HTR-8/SVneo (cell line): ENCODE measurements at regions not wholly inside any gene's neighbourhood (a gene's known extent, or its start where the extent isn't known, plus 50 kb on each side); places are given as distances from the start of the nearest gene placed in this dataset.

Source experiments
- DNase-seq: peaks from one replicate; pipeline ENCODE4 v3.0.0; 2011; ENCODE audit warnings: low spot score, mixed read lengths; ENCODE audit not compliant: insufficient read length
- FAIRE-seq: peaks from 2 replicates; lab custom pipeline; 2011; peaks lifted over from hg19 to GRCh38; lab: Jason Lieb, UNC

GRCh38 chr5:167790045-167790444 lies 501.4 kb upstream of the WWC1 start:
- DNase-seq = no peak
- no peak for FAIRE-seq

GRCh38 chr5:167790462-167791260 lies 500.8 kb upstream of the WWC1 start:
- DNase-seq (no peak), FAIRE-seq (no peak)

- FAIRE-seq (no peak), DNase-seq (no peak)
These were observed 498.9 kb upstream of the WWC1 start for GRCh38 chr5:167792514-167792913.

GRCh38 chr5:167793700-167794099 lies 497.7 kb upstream of the WWC1 start:
- FAIRE-seq (no peak), DNase-seq (no peak)

DNA sequence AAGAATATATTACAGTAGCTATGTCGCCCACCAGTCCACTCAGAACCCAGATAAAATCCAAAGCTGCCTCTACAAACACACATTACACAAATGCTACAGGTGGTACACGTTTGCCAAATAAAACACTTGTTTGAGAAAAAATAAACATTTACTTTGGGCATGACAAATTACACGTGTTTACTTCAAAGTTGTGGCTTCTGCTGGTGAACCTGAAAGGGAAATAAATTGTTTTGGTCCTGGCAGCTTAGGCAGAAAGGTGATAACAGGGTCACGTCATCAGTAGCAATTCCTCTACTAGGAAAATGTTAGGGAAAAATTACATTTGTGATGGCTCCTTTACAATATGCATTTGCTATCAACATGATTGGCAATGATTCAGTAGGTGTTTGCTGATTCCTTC lies 497.3 kb upstream of the WWC1 start:
- FAIRE-seq = no peak
- no peak for DNase-seq

DNA sequence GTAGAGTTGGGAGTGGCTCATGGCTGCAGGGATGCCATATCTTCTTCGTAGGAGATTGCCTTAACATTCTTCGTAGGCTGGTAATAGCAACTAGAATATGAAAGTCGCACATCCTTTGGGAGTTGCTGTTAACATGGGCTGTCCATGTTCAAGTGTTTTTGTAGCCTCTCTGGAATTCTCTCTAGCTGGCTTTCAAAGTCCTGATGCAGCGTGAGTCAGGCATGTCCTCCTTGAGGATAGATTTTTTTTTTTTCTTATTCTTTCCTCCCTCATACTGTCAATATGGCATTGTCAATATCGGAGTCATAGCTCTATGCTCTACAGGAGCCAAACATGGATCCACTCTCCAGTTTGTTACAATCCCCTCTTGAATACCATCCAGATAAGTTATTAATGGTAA lies 494.8 kb upstream of the WWC1 start:
- DNase-seq (no peak), FAIRE-seq (no peak)

GRCh38 chr5:167797933-167798332 lies 493.5 kb upstream of the WWC1 start:
- no peak for DNase-seq
- FAIRE-seq = no peak

DNA sequence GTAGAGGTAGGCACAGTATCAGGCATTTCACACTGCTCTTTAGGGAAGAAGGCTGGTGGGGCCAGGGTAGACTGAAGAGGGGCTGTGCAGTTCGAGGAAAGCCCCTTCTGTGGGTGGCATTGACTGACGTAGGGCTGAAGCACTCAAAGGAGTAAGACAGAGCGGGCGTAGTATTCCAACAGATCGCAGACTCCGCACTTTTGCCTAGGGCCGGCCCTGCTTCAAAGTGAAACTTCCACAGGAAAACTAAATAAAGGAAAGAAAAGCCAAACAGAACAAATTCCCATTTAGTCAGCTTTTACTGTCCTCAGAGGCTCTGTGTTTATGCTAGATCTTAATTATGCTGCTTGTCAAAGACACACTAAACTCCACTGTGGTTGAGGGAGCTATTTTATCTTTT lies 493.0 kb upstream of the WWC1 start:
- FAIRE-seq = no peak
- no peak for DNase-seq

- DNase-seq (no peak), FAIRE-seq (no peak)
These were observed 491.0 kb upstream of the WWC1 start for GRCh38 chr5:167800427-167800826.

DNA sequence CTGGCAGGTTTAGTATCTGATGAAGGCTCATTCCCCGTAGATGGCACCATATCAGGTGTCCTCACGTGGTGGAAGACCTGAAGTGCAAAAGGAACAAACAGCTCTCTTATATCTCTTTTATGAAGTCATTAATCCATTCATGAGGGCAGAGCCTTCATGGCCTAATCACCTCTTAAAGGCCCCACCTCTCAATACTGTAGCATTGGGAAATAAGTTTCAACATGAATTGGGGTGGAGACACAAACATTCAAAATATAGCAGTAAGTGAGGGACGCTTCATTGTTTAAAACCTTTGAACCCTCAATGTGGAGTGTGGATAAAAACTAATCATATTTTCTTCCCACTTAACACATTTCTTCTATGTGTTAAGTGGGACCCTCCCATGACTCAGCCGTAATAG lies 489.4 kb upstream of the WWC1 start:
- DNase-seq = no peak
- no peak for FAIRE-seq

DNA sequence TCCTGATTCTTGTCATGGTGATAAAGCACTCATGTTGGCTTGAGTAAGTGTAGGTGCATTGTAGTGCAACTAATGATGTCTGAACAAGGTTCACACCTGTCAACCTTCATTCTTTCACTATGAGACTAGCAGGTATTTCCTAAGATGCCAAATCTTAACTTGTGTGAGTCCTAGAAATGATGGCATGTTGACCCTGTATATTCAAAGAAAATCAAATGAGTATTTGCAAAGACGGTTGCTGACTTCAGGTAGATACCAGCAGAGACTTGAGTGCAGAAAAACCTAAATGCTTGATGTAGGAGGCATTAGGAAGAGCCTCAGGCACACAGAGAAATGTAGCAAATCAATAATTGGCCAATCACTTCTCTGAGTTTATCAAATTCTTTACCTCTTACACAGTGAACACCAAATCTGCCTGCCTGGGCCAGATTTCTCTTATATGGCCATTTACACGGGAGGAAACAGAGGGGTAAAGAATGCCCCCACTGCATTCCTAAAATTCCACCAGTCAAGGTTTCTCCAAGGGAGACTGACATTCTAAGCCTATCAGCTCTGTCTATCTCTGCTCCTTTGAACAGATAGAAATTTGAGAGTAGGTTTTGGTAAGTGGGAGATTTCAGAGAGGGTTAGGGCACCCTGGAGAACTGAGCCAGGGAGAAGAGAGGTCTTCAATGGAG lies 488.6 kb upstream of the WWC1 start:
- FAIRE-seq = peak; percentile 69
- DNase-seq = peak; percentile 36

DNA sequence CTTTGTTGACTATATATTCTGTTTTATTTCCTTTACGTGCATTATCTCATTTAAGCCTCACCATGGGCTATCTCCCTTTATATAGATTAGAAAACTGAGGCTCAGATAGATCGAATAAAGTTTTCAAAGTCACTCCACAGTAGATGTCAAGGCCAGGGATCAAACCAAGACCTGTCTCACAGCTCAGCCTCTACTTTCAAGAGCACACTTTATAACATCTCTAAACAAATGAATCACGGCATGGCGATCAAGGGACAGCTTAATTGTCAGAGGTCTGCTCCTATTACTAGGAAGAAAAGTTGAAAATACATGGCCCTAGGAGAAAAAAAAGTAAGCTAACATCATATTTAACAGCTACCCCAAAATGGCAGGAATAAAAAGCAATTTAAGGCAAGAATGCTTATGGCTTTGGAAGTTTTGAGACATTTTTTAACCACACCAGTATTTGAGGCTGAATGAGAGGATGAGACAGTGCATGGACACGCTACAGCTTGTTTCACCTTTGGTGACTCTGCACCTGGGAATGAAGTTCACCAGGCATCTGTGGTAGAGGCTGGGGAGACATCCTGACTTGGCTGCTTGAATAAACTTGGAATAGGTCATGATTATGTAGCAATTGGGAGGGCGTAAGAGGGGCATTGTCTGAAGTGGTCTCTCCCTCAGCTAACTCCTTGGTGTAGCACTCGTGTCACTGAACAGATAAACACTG lies 486.8 kb upstream of the WWC1 start:
- DNase-seq (no peak), FAIRE-seq (peak; percentile 46)

DNA sequence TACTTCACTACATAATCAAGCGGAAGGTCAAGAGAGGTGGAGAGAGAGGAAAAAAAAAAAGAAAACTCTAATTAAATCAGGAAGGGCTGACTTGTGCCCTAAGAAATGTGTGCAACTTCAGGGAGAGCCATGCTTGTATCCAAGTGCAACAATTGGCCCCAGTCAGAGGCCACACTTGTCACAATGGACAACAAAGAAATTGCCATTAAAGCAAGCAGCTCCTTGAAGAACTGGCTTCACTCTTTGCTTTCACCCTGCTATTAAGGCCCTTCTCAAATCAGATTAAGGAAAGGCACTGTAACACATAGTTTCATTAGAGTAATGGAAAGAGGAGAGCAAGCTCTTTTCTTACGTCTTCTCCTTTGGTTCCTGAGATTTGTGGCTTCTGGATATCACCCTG lies 480.9 kb upstream of the WWC1 start:
- no peak for FAIRE-seq
- DNase-seq = no peak

DNA sequence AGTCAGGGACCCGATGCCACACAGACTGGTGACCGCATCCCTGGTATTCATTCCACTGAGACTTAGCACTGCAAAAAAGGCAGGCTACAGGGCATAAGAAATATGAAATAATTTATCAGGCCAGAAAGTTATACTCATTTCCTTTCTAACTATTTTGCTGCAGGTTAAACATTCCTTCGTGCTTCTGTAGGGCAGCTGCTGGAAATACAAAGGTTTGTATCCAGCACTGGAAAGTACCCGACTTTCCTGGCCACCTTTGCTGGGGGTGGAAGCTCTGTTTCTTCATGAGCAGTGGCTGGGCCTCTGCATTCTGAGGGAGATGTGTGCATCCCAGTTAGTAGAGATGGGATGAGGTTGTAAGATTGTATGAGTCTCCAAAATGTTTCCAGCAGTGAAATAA lies 478.6 kb upstream of the WWC1 start:
- DNase-seq (no peak), FAIRE-seq (no peak)

DNA sequence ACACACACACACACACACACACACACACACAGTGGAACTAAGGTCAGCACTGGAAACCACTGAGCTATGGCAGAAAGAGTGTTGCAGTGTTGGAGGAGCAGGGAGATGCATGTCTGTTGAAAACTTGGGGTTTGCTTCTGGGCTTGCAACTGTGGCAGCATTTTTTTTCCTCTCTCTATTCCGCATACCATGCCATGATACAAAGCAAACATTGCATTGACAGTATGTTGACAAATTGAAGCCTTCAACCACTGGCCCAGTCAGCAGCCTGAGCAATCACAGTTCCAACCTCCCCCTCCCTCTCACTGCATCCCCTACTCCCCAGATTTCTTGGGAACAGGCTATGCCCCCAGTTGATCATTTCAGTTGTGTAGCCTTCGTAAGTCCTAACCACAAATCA lies 478.1 kb upstream of the WWC1 start:
- no peak for DNase-seq
- peak; percentile 40 for FAIRE-seq

DNA sequence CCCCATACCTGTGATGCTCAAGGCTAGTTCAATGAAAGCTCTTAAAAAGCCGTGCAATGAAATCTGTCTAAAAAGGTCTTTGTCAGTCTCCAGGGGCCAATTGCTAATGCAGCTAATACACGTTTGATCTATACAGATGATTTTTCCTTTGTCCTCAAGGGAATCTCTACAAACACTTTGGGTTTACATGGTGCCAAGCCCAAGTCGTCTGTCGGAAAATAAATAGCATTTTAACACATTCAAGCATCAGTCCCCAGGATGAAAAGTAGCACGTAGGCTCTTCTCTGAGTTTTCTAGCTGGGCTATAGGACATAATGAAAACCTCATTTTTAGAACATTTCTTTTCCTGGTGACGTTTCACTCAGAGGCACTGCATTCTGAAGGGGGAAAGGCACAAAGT lies 477.4 kb upstream of the WWC1 start:
- FAIRE-seq (no peak), DNase-seq (no peak)

- FAIRE-seq (peak; percentile 98), DNase-seq (peak; percentile 62)
These were observed 476.6 kb upstream of the WWC1 start for GRCh38 chr5:167814828-167815227.

GRCh38 chr5:167816354-167816753 lies 475.1 kb upstream of the WWC1 start:
- no peak for FAIRE-seq
- DNase-seq = no peak

- FAIRE-seq (no peak), DNase-seq (no peak)
These were observed 474.6 kb upstream of the WWC1 start for GRCh38 chr5:167816864-167817263.

- no peak for FAIRE-seq
These were observed 472.0 kb upstream of the WWC1 start for GRCh38 chr5:167819406-167819805.

More at GRCh38 chr5:167819406-167819805, 472.0 kb upstream of the WWC1 start:
- DNase-seq = no peak
